ENCODE measurements at regions not wholly inside any gene's neighbourhood (a gene's known extent, or its start where the extent isn't known, plus 50 kb on each side); places are given as distances from the start of the nearest gene placed in this dataset.

DNA sequence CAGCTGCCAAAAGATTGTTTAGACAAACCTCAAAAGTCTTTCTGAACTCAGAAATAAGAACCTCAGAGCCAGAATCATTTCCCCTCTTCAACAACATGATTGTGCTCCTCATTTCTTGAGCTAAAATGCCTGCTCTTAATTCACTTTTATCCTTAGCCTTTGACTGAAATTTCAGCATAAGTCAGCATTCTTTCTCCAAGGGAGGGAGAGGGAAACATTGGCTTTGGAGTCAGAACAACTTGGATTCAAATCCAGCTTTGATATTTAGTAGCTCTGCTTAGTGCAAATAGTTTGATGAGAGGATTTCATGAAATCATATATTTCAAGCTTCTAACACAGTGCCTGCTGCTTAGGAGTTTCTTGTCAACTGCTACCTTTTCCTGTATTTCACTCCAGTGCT lies 484.6 kb upstream of the INTU start:
- Histone ChIP-seq H3K27me3 (ENCODE audit: control insufficient read depth in 1 of 2, insufficient read depth in 2 of 2, low read length in 2 of 2) (no peaks in the 10 kb centered on the region), H3K4me3 (replicated peaks in 1 of 3; ENCODE audit: insufficient read depth in 1 of 3, low read depth in 2 of 3, low read length in 3 of 3) (no peak overlapping the region), H3K9me3 (ENCODE audit: low read length) (no peaks in the 10 kb centered on the region), H3K4me2 (ENCODE audit: low read depth, low read length) (no peak overlapping the region), H3K4me1 (ENCODE audit: insufficient read depth, low read length) (no peaks in the 10 kb centered on the region), H3K36me3 (replicated peaks in 1 of 2; ENCODE audit: control insufficient read depth in 1 of 2, insufficient read depth in 2 of 2, low read length in 2 of 2) (no peaks in the 10 kb centered on the region), H3K27ac (ENCODE audit: extremely low read length, insufficient read depth, low read length) (no peak overlapping the region), H3K9ac (ENCODE audit: insufficient read depth, low read depth, low read length) (no peak overlapping the region), H4K20me1 (ENCODE audit: insufficient read depth, low read length) (no peaks in the 10 kb centered on the region), H2AFZ (ENCODE audit: low read length) (no peak overlapping the region), H3K79me2 (ENCODE audit: insufficient read depth, low read length) (no peaks in the 10 kb centered on the region)
- CTCF ChIA-PET (ENCODE audit: low intra/inter-chr PET ratio, low total read pairs) = no interaction called here
- POLR2A ChIA-PET = no interaction called here
- no peak for DNase-seq (ENCODE audit: low spot score)
- intact Hi-C loops (cut with micrococcal nuclease; ENCODE audit: unreplicated experiment) = no loop called here
- peak; percentile 31 to 55; a peak in 3 of 4 replicates for TF ChIP-seq MAFK (conservative IDR thresholded peaks at IDR 0.05 in 1 of 2, IDR thresholded peaks at IDR 0.05 in 1 of 2; ENCODE audit: low read length in 2 of 2)
- TF ChIP-seq ZNF652 (CRISPR knock-in tag; IDR thresholded peaks at IDR 0.05; ENCODE audit: borderline replicate concordance, low read depth) = no peak
- in situ Hi-C loops (cut with HindIII; ENCODE audit: extremely low pct_ligation_motif_present, low pct_unique_long_range_greater_than_20kb) = no loop called here
- no TSS peak for BruUV-seq (replicated peaks)
- FAIRE-seq = no peak
- no peak for ATAC-seq

DNA sequence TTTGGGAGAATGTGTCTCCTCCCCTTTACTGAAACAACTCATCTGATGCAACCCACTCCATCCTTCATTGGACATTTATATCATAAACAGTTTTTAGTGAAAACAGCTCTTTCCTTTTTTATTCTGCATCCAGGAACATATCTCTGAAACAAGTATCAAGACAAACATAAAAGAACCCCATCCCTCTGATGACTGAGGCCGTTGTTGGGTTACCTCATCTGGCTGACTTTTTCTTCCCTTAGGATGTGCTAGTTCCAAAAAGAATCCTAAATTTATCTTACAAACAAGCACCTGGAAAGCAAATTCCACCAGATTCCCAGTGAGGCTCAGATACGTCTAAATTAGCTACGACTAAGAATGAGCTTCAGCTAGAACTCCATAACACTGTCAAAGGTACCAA lies 483.7 kb upstream of the INTU start:
- ChIA-PET CTCF (ENCODE audit: low intra/inter-chr PET ratio, low total read pairs) (no interaction called here), POLR2A (no interaction called here)
- no peaks in the 10 kb centered on the region for H3K4me1 ChIP-seq (ENCODE audit: insufficient read depth, low read length)
- DNase-seq (ENCODE audit: low spot score) = no peak
- no peak overlapping the region for H3K9ac ChIP-seq (ENCODE audit: insufficient read depth, low read depth, low read length)
- H3K79me2 ChIP-seq (ENCODE audit: insufficient read depth, low read length) = no peaks in the 10 kb centered on the region
- no peak overlapping the region for H3K4me3 ChIP-seq (replicated peaks in 1 of 3; ENCODE audit: insufficient read depth in 1 of 3, low read depth in 2 of 3, low read length in 3 of 3)
- no peak overlapping the region for H3K27ac ChIP-seq (ENCODE audit: extremely low read length, insufficient read depth, low read length)
- H3K4me2 ChIP-seq (ENCODE audit: low read depth, low read length) = no peak overlapping the region
- H2AFZ ChIP-seq (ENCODE audit: low read length) = no peak overlapping the region
- 36% methylated on average over 3 of the region's 3 CpGs for WGBS (ENCODE audit: low lambda C conversion rate)
- intact Hi-C loops (cut with micrococcal nuclease; ENCODE audit: unreplicated experiment) (no loop called here), in situ Hi-C loops (cut with HindIII; ENCODE audit: extremely low pct_ligation_motif_present, low pct_unique_long_range_greater_than_20kb) (no loop called here)
- H3K27me3 ChIP-seq (ENCODE audit: control insufficient read depth in 1 of 2, insufficient read depth in 2 of 2, low read length in 2 of 2) = no peaks in the 10 kb centered on the region
- no peaks in the 10 kb centered on the region for H3K9me3 ChIP-seq (ENCODE audit: low read length)
- no peaks in the 10 kb centered on the region for H3K36me3 ChIP-seq (replicated peaks in 1 of 2; ENCODE audit: control insufficient read depth in 1 of 2, insufficient read depth in 2 of 2, low read length in 2 of 2)
- no peak for ATAC-seq
- FAIRE-seq = no peak
- no TSS peak for BruUV-seq (replicated peaks)
- H4K20me1 ChIP-seq (ENCODE audit: insufficient read depth, low read length) = no peaks in the 10 kb centered on the region
- TF ChIP-seq JUND (CRISPR knock-in tag; IDR thresholded peaks at IDR 0.05) (no peak), RFX1 (IDR thresholded peaks at IDR 0.05) (no peak), NFRKB (IDR thresholded peaks at IDR 0.05) (no peak), ZNF557 (CRISPR knock-in tag; IDR thresholded peaks at IDR 0.05) (no peak)
- TF ChIP-seq, protein P1, sequence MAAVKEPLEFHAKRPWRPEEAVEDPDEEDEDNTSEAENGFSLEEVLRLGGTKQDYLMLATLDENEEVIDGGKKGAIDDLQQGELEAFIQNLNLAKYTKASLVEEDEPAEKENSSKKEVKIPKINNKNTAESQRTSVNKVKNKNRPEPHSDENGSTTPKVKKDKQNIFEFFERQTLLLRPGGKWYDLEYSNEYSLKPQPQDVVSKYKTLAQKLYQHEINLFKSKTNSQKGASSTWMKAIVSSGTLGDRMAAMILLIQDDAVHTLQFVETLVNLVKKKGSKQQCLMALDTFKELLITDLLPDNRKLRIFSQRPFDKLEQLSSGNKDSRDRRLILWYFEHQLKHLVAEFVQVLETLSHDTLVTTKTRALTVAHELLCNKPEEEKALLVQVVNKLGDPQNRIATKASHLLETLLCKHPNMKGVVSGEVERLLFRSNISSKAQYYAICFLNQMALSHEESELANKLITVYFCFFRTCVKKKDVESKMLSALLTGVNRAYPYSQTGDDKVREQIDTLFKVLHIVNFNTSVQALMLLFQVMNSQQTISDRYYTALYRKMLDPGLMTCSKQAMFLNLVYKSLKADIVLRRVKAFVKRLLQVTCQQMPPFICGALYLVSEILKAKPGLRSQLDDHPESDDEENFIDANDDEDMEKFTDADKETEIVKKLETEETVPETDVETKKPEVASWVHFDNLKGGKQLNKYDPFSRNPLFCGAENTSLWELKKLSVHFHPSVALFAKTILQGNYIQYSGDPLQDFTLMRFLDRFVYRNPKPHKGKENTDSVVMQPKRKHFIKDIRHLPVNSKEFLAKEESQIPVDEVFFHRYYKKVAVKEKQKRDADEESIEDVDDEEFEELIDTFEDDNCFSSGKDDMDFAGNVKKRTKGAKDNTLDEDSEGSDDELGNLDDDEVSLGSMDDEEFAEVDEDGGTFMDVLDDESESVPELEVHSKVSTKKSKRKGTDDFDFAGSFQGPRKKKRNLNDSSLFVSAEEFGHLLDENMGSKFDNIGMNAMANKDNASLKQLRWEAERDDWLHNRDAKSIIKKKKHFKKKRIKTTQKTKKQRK (IDR thresholded peaks at IDR 0.05; ENCODE audit: low read length) = no peak
- TF ChIP-seq, protein P2, sequence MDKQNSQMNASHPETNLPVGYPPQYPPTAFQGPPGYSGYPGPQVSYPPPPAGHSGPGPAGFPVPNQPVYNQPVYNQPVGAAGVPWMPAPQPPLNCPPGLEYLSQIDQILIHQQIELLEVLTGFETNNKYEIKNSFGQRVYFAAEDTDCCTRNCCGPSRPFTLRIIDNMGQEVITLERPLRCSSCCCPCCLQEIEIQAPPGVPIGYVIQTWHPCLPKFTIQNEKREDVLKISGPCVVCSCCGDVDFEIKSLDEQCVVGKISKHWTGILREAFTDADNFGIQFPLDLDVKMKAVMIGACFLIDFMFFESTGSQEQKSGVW (CRISPR knock-in tag; IDR thresholded peaks at IDR 0.05; ENCODE audit: borderline replicate concordance) = no peak
- TF ChIP-seq, protein P3, sequence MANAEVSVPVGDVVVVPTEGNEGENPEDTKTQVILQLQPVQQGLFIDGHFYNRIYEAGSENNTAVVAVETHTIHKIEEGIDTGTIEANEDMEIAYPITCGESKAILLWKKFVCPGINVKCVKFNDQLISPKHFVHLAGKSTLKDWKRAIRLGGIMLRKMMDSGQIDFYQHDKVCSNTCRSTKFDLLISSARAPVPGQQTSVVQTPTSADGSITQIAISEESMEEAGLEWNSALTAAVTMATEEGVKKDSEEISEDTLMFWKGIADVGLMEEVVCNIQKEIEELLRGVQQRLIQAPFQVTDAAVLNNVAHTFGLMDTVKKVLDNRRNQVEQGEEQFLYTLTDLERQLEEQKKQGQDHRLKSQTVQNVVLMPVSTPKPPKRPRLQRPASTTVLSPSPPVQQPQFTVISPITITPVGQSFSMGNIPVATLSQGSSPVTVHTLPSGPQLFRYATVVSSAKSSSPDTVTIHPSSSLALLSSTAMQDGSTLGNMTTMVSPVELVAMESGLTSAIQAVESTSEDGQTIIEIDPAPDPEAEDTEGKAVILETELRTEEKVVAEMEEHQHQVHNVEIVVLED (CRISPR knock-in tag; IDR thresholded peaks at IDR 0.05; ENCODE audit: borderline replicate concordance) = no peak
- TF ChIP-seq, protein P4, sequence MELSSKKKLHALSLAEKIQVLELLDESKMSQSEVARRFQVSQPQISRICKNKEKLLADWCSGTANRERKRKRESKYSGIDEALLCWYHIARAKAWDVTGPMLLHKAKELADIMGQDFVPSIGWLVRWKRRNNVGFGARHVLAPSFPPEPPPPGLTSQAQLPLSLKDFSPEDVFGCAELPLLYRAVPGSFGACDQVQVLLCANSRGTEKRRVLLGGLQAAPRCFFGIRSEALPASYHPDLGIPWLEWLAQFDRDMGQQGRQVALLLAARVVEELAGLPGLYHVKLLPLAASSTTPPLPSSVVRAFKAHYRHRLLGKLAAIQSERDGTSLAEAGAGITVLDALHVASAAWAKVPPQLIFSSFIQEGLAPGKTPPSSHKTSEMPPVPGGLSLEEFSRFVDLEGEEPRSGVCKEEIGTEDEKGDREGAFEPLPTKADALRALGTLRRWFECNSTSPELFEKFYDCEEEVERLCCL (CRISPR knock-in tag; IDR thresholded peaks at IDR 0.05; ENCODE audit: borderline replicate concordance) = no peak
- TF ChIP-seq, protein P5, sequence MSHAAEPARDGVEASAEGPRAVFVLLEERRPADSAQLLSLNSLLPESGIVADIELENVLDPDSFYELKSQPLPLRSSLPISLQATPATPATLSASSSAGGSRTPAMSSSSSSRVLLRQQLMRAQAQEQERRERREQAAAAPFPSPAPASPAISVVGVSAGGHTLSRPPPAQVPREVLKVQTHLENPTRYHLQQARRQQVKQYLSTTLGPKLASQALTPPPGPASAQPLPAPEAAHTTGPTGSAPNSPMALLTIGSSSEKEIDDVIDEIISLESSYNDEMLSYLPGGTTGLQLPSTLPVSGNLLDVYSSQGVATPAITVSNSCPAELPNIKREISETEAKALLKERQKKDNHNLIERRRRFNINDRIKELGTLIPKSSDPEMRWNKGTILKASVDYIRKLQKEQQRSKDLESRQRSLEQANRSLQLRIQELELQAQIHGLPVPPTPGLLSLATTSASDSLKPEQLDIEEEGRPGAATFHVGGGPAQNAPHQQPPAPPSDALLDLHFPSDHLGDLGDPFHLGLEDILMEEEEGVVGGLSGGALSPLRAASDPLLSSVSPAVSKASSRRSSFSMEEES (CRISPR knock-in tag; IDR thresholded peaks at IDR 0.05) = no peak
